Fibroblast of the aortic adventitia (primary cell): ENCODE measurements at regions not wholly inside any gene's neighbourhood (a gene's known extent, or its start where the extent isn't known, plus 50 kb on each side); places are given as distances from the start of the nearest gene placed in this dataset.

Source experiments
- DNase-seq: peaks from one replicate; pipeline ENCODE4 v3.0.0-alpha.2; 2010; ENCODE audit warnings: low read depth
- H3K4me3 ChIP-seq: 2 replicates; pipeline ENCODE4 v1.5.1; 2011; ENCODE audit warnings: low read depth, mild to moderate bottlenecking, control low read depth, low read length, moderate library complexity
- CTCF ChIP-seq: IDR thresholded peaks from 2 replicates; pipeline ENCODE4 v1.5.1; 2011; ENCODE audit warnings: mild to moderate bottlenecking, low read length, control low read depth, inconsistent platforms; ENCODE audit not compliant: insufficient read depth

GRCh38 chr21:19935467-19935866 lies 1062.7 kb upstream of the NCAM2 start:
- no peak for TF ChIP-seq CTCF
- DNase-seq: no peak
- no peak overlapping the region for H3K4me3 ChIP-seq

- DNase-seq: no peak
- no peak for TF ChIP-seq CTCF
- H3K4me3 ChIP-seq: no peak overlapping the region
Observed at GRCh38 chr21:19937619-19938018, 1060.6 kb upstream of the NCAM2 start.

GRCh38 chr21:19941626-19942025 lies 1056.6 kb upstream of the NCAM2 start:
- DNase-seq: no peak
- no peak for TF ChIP-seq CTCF
- H3K4me3 ChIP-seq: no peak overlapping the region

- TF ChIP-seq CTCF: no peak
Observed at GRCh38 chr21:19950347-19950746, 1047.9 kb upstream of the NCAM2 start.

GRCh38 chr21:19969156-19969555 lies 1029.1 kb upstream of the NCAM2 start:
- no peak for DNase-seq
- no peak overlapping the region for H3K4me3 ChIP-seq
- no peak for TF ChIP-seq CTCF

More at GRCh38 chr21:19950347-19950746, 1047.9 kb upstream of the NCAM2 start:
- DNase-seq: no peak
- H3K4me3 ChIP-seq: no peak overlapping the region

GRCh38 chr21:19981938-19982337 lies 1016.3 kb upstream of the NCAM2 start:
- H3K4me3 ChIP-seq: no peak overlapping the region
- TF ChIP-seq CTCF: no peak
- DNase-seq: no peak

GRCh38 chr21:19986396-19986795 lies 1011.8 kb upstream of the NCAM2 start:
- no peak for TF ChIP-seq CTCF
- no peak for DNase-seq
- H3K4me3 ChIP-seq: no peak overlapping the region
